ENCODE measurements at regions not wholly inside any gene's neighbourhood (a gene's known extent, or its start where the extent isn't known, plus 50 kb on each side); places are given as distances from the start of the nearest gene placed in this dataset.

DNA sequence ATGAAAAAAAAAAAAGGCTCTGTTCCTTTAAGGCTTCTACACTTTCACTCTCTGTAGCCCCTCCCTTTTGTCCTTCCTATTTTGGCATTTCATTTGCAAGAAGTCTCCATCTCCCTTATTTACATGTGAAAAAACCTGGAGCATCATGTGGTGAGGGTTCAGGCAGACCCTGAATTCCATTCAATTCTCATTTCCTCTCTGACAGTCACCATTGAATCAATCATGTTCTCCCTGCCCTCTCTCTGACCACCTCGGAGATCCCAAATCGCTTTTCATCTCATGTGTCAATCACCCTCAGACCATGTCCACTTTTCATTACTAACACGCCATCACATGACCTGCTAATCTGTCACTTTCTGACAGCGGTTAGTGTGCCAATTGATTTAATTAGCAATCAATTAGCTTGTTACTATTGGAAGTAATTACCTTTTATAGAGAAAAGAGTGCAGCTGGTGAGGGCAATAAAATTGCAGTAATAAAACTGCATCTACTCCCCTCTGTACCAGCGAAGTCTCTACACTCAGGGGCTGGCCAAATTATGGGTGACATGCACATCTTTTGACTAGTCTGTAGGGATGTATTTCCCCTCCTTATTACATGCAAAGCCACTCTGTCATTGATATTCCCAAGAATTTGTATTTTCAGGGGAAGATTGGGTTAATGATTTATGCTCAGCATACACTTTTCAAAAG is 317.4 kb downstream of the EN1 start:
- no peak for DNase-seq (ENCODE audit: insufficient read length, low spot score, missing footprints)
- no peak overlapping the region for H3K4me2 ChIP-seq (ENCODE audit: insufficient read depth, low read length)
- H2AFZ ChIP-seq (ENCODE audit: low read length), result no peak overlapping the region
- H3K27ac ChIP-seq (ENCODE audit: low read depth, low read length), result no peak overlapping the region
- peaks cover 4% of the 10 kb centered on the region for H3K27me3 ChIP-seq (ENCODE audit: insufficient read depth, low read length)
- H3K4me1 ChIP-seq (ENCODE audit: insufficient read depth, low read length), result no peaks in the 10 kb centered on the region
- no peaks in the 10 kb centered on the region for H3K79me2 ChIP-seq (ENCODE audit: insufficient read depth, low read length)
- TF ChIP-seq CTCF (IDR thresholded peaks at IDR 0.05; ENCODE audit: extremely low read depth, low read depth, low read length), result no peak
- no peaks in the 10 kb centered on the region for H3K9me3 ChIP-seq (ENCODE audit: low read depth, low read length)
- H3K4me3 ChIP-seq (ENCODE audit: insufficient read depth, low read length), result no peak overlapping the region
- H4K20me1 ChIP-seq (ENCODE audit: insufficient read depth, low read length), result no peaks in the 10 kb centered on the region
- H3K36me3 ChIP-seq (ENCODE audit: insufficient read depth, low read length), result no peaks in the 10 kb centered on the region

DNA sequence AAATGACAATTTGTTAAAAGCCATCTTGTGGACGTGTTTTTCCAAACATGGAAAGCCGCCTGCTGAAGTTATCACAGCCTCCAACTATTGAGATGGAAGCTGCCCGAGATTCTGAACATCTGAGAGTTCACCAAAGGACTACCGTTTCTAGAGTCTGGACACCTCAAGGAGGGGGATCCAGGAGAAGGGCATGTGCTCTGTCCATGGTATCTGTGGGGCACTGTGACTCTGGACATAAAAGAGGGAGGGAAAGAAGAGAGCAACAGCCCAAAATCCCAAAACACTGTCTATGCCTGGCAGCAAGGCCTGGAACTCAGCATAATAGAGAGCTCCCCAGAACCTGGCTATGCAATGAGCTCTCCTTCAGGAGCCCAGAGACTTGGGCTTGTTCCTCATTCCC is 319.9 kb downstream of the EN1 start:
- no peak overlapping the region for H3K27ac ChIP-seq (ENCODE audit: low read depth, low read length)
- no peaks in the 10 kb centered on the region for H3K79me2 ChIP-seq (ENCODE audit: insufficient read depth, low read length)
- DNase-seq (ENCODE audit: insufficient read length, low spot score, missing footprints), result no peak
- no peaks in the 10 kb centered on the region for H3K36me3 ChIP-seq (ENCODE audit: insufficient read depth, low read length)
- no peak overlapping the region for H2AFZ ChIP-seq (ENCODE audit: low read length)
- H4K20me1 ChIP-seq (ENCODE audit: insufficient read depth, low read length), result no peaks in the 10 kb centered on the region
- H3K27me3 ChIP-seq (ENCODE audit: insufficient read depth, low read length), result no peaks in the 10 kb centered on the region
- no peak for TF ChIP-seq CTCF (IDR thresholded peaks at IDR 0.05; ENCODE audit: extremely low read depth, low read depth, low read length)
- no peaks in the 10 kb centered on the region for H3K4me1 ChIP-seq (ENCODE audit: insufficient read depth, low read length)
- no peak overlapping the region for H3K4me3 ChIP-seq (ENCODE audit: insufficient read depth, low read length)
- H3K4me2 ChIP-seq (ENCODE audit: insufficient read depth, low read length), result no peak overlapping the region
- H3K9me3 ChIP-seq (ENCODE audit: low read depth, low read length), result no peaks in the 10 kb centered on the region

GRCh38 chr2:118525346-118525745 is 322.1 kb downstream of the EN1 start:
- Histone ChIP-seq H3K9me3 (ENCODE audit: low read depth, low read length) (peaks cover 5% of the 10 kb centered on the region), H3K4me1 (ENCODE audit: insufficient read depth, low read length) (no peaks in the 10 kb centered on the region), H3K4me3 (ENCODE audit: insufficient read depth, low read length) (no peak overlapping the region), H4K20me1 (ENCODE audit: insufficient read depth, low read length) (no peaks in the 10 kb centered on the region), H3K36me3 (ENCODE audit: insufficient read depth, low read length) (no peaks in the 10 kb centered on the region), H3K4me2 (ENCODE audit: insufficient read depth, low read length) (no peak overlapping the region), H3K27ac (ENCODE audit: low read depth, low read length) (no peak overlapping the region), H2AFZ (ENCODE audit: low read length) (no peak overlapping the region), H3K27me3 (ENCODE audit: insufficient read depth, low read length) (no peaks in the 10 kb centered on the region), H3K79me2 (ENCODE audit: insufficient read depth, low read length) (no peaks in the 10 kb centered on the region)
- no peak for DNase-seq (ENCODE audit: insufficient read length, low spot score, missing footprints)
- TF ChIP-seq CTCF (IDR thresholded peaks at IDR 0.05; ENCODE audit: extremely low read depth, low read depth, low read length), result no peak

DNA sequence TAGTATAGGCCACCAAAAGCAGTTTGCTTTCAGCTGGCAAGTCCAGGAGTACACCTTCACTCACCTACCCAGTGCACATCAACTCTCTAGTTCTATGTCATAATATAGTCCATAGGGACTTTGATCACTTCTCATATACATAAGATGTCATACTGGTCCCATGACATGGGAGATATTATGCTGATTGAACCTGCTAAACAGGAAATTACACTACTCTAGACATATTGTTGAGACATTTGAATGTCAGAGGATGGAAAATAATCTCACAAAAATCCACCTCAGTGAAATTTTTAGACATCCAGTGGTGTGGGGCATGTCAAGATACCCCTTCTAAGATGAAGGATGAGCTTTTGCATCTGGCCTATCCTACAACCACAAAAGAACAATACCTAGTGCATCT is 322.5 kb downstream of the EN1 start:
- Histone ChIP-seq H3K9me3 (ENCODE audit: low read depth, low read length) (peaks cover 5% of the 10 kb centered on the region), H3K4me3 (ENCODE audit: insufficient read depth, low read length) (no peak overlapping the region)
- TF ChIP-seq CTCF (IDR thresholded peaks at IDR 0.05; ENCODE audit: extremely low read depth, low read depth, low read length), result no peak

More for the DNA sequence above, 322.5 kb downstream of the EN1 start:
- Histone ChIP-seq H3K36me3 (ENCODE audit: insufficient read depth, low read length) (no peaks in the 10 kb centered on the region), H3K4me2 (ENCODE audit: insufficient read depth, low read length) (no peak overlapping the region), H4K20me1 (ENCODE audit: insufficient read depth, low read length) (no peaks in the 10 kb centered on the region), H3K27me3 (ENCODE audit: insufficient read depth, low read length) (no peaks in the 10 kb centered on the region), H3K27ac (ENCODE audit: low read depth, low read length) (no peak overlapping the region), H3K4me1 (ENCODE audit: insufficient read depth, low read length) (no peaks in the 10 kb centered on the region), H2AFZ (ENCODE audit: low read length) (no peak overlapping the region), H3K79me2 (ENCODE audit: insufficient read depth, low read length) (no peaks in the 10 kb centered on the region)
- DNase-seq (ENCODE audit: insufficient read length, low spot score, missing footprints), result no peak
